HCT116 (cell line): ENCODE measurements at regions not wholly inside any gene's neighbourhood (a gene's known extent, or its start where the extent isn't known, plus 50 kb on each side); places are given as distances from the start of the nearest gene placed in this dataset.

Experiments
- ATAC-seq: fragments of 200-7000 bp; cut with Tn5 transposase; 2 replicates; pipeline ENCODE4 v1.9.1; 2020; ENCODE audit warnings: mild to moderate bottlenecking, moderate library complexity
- BruUV-seq: library from RNA; stranded (reverse); fragments of 400-500 nt; replicated peaks from 2 replicates; lab custom pipeline; 2021; lab: Mats Ljungman, UMichigan
- CTCF ChIA-PET: fragments of 300-600 bp; sonication (Branson Sonifier 250); formaldehyde crosslinking; loops from one replicate; lab custom pipeline; 2021; ENCODE audit warnings: antibody characterized with exemption; lab: Charles Lee
- POLR2A ChIA-PET: fragments of 300-600, 350-600 bp; sonication (Branson Sonifier 250); formaldehyde crosslinking; loops from one replicate; lab custom pipeline; 2021; ENCODE audit warnings: antibody characterized with exemption; lab: Charles Lee
- RAD21 ChIA-PET, 2 experiments: fragments of 300-600 bp; sonication (Branson Sonifier 250); formaldehyde crosslinking; loops; one replicate each; lab custom pipeline; 2023; ENCODE audit warnings: low total read pairs in 2 of 2; ENCODE audit not compliant: uncharacterized antibody in 2 of 2, unreplicated experiment in 2 of 2, low non-redundant PET in 1 of 2; lab: Charles Lee
- DNase-seq: peaks from one replicate; pipeline ENCODE4 v3.0.0-alpha.2; 2010; ENCODE audit warnings: low read depth, low spot score
- H2AFZ ChIP-seq: fragments of 200-600 bp; shearing (Covaris generic), sonication (generic); 2 replicates; pipeline ENCODE4 v1.6.1; 2017; ENCODE audit warnings: low read depth, mixed run types, mixed read lengths, antibody characterized with exemption, low read length; ENCODE audit not compliant: poor library complexity, severe bottlenecking
- H3K27ac ChIP-seq: 2 replicates; pipeline ENCODE4 v1.5.1; 2012; ENCODE audit warnings: low read depth, low read length
- H3K27me3 ChIP-seq: fragments of 200-600 bp; sonication (generic); 2 replicates; pipeline ENCODE4 v1.6.1; 2016; ENCODE audit warnings: mixed run types, low read length, mixed read lengths; ENCODE audit not compliant: insufficient read depth
- H3K36me3 ChIP-seq, 2 experiments: fragments of 200-500 bp in 1 of 2; fragments of 200-600 bp in 1 of 2; sonication (Bioruptor generic) in 1 of 2; sonication (generic) in 1 of 2; 2 replicates each; pipeline versions ENCODE4 v1.5.1 to v1.6.1; 2014 to 2016; ENCODE audit warnings: low read length in 2 of 2, inconsistent platforms in 1 of 2, mixed read lengths in 1 of 2, mixed run types in 1 of 2; ENCODE audit not compliant: insufficient read depth in 2 of 2, control insufficient read depth in 1 of 2
- H3K4me1 ChIP-seq, 2 experiments: fragments of 200-600 bp in 1 of 2; sonication (generic) in 1 of 2; 2 replicates each; pipeline versions ENCODE4 v1.5.1 to v1.6.1; 2012 to 2017; ENCODE audit warnings: low read length in 2 of 2, inconsistent platforms in 1 of 2, mild to moderate bottlenecking in 1 of 2, mixed read lengths in 1 of 2, mixed run types in 1 of 2, moderate library complexity in 1 of 2; ENCODE audit not compliant: insufficient read depth in 2 of 2, control insufficient read depth in 1 of 2
- H3K4me2 ChIP-seq: fragments of 200-600 bp; sonication (generic); 2 replicates; pipeline ENCODE4 v1.6.1; 2017; ENCODE audit warnings: mixed run types, low read length, mixed read lengths
- H3K4me3 ChIP-seq, 2 experiments: fragments of 200-600 bp in 1 of 2; sonication (generic) in 1 of 2; replicated peaks in 1 of 2; 2 replicates each; pipeline ENCODE4 v1.5.1; 2011 to 2016; ENCODE audit warnings: low read length in 2 of 2, control low read depth in 1 of 2, low read depth in 1 of 2, mild to moderate bottlenecking in 1 of 2, mixed read lengths in 1 of 2, mixed run types in 1 of 2
- H3K79me2 ChIP-seq: fragments of 200-600 bp; sonication (generic); 2 replicates; pipeline ENCODE4 v1.6.1; 2017; ENCODE audit warnings: mild to moderate bottlenecking, mixed run types, low read length, moderate library complexity, mixed read lengths; ENCODE audit not compliant: insufficient read depth
- H3K9ac ChIP-seq: fragments of 200-600 bp; sonication (generic); 2 replicates; pipeline ENCODE4 v1.6.1; 2016; ENCODE audit warnings: low read length, mixed read lengths
- H3K9me2 ChIP-seq: fragments of 200-600 bp; sonication (generic), shearing (Covaris generic); 2 replicates; pipeline ENCODE4 v1.6.1; 2017; ENCODE audit warnings: mixed run types, mild to moderate bottlenecking, moderate library complexity; ENCODE audit not compliant: insufficient read depth
- H3K9me3 ChIP-seq, 2 experiments: fragments of 200-500 bp in 1 of 2; fragments of 200-600 bp in 1 of 2; sonication (Bioruptor generic) in 1 of 2; sonication (generic) in 1 of 2; 2 replicates each; pipeline ENCODE4 v1.6.1; 2014 to 2017; ENCODE audit warnings: low read length in 2 of 2, mixed read lengths in 2 of 2, inconsistent platforms in 1 of 2, low read depth in 1 of 2, mild to moderate bottlenecking in 1 of 2, mixed run types in 1 of 2, moderate library complexity in 1 of 2; ENCODE audit not compliant: control insufficient read depth in 1 of 2, insufficient read depth in 1 of 2
- H4K20me1 ChIP-seq: fragments of 200-600 bp; sonication (generic), shearing (Covaris generic); 2 replicates; pipeline ENCODE4 v1.6.1; 2017; ENCODE audit warnings: mixed run types, mild to moderate bottlenecking, moderate library complexity; ENCODE audit not compliant: insufficient read depth
- CBX3 ChIP-seq: IDR thresholded peaks from 2 replicates; pipeline ENCODE4 v1.6.1; 2012; ENCODE audit warnings: low read depth
- CEBPB ChIP-seq: IDR thresholded peaks from 2 replicates; pipeline ENCODE4 v1.6.1; 2012; ENCODE audit warnings: low read depth
- EGR1 ChIP-seq: IDR thresholded peaks from 2 replicates; pipeline ENCODE4 v1.6.1; 2012; ENCODE audit warnings: low read depth
- EZH2 ChIP-seq: fragments of 200-600 bp; sonication (generic); IDR thresholded peaks from 2 replicates; pipeline ENCODE4 v1.6.1; 2017; ENCODE audit warnings: antibody characterized with exemption, mixed run types
- EZH2phosphoT487 ChIP-seq: fragments of 200-600 bp; IDR thresholded peaks from 2 replicates; pipeline ENCODE4 v1.6.1; 2018; ENCODE audit warnings: antibody characterized with exemption, borderline replicate concordance
- FOSL1 ChIP-seq: IDR thresholded peaks from 2 replicates; pipeline ENCODE4 v1.6.1; 2012; ENCODE audit warnings: low read depth
- JUND ChIP-seq: IDR thresholded peaks from 2 replicates; pipeline ENCODE4 v1.6.1; 2012
- POLR2AphosphoS5 ChIP-seq: IDR thresholded peaks from 2 replicates; pipeline ENCODE4 v1.6.1; 2011; ENCODE audit warnings: mild to moderate bottlenecking, low read depth, low read length, moderate library complexity
- RAD21 ChIP-seq: IDR thresholded peaks from 2 replicates; pipeline ENCODE4 v1.6.1; 2012; ENCODE audit warnings: low read depth, mild to moderate bottlenecking
- SIN3A ChIP-seq: IDR thresholded peaks from 2 replicates; pipeline ENCODE4 v1.6.1; 2012; ENCODE audit warnings: low read depth
- SRF ChIP-seq: IDR thresholded peaks from 2 replicates; pipeline ENCODE4 v1.6.1; 2012; ENCODE audit warnings: low read depth
- TCF7L2 ChIP-seq: IDR thresholded peaks from 2 replicates; pipeline ENCODE4 v1.7.0; 2011; ENCODE audit warnings: borderline replicate concordance, inconsistent platforms; ENCODE audit not compliant: insufficient read depth, insufficient read length; ENCODE audit errors: extremely low read depth
- YY1 ChIP-seq: IDR thresholded peaks from 2 replicates; pipeline ENCODE4 v1.6.1; 2011; ENCODE audit warnings: low read length, low read depth, moderate library complexity, mild to moderate bottlenecking; ENCODE audit not compliant: insufficient replicate concordance; ENCODE audit errors: extremely low read depth
- ZFX ChIP-seq: fragments of 450-650 bp; IDR thresholded peaks from 2 replicates; pipeline ENCODE4 v1.6.1; 2017
- ZNF274 ChIP-seq: fragments of 200-500 bp; sonication (Bioruptor generic); IDR thresholded peaks from 2 replicates; pipeline ENCODE4 v1.6.1; 2014; ENCODE audit warnings: mild to moderate bottlenecking, low read depth, low read length, inconsistent platforms
- intact Hi-C: fragments of 100-400 bp; cut with micrococcal nuclease; formaldehyde crosslinking; loops from 2 replicates; pipeline ENCODE4 v1.10.0; 2022
- TF ChIP-seq, protein P1 (sequence below): IDR thresholded peaks from 2 replicates; pipeline ENCODE4 v1.6.1; 2011; ENCODE audit warnings: mild to moderate bottlenecking, low read length, moderate library complexity; ENCODE audit not compliant: insufficient replicate concordance; ENCODE audit errors: extremely low read depth
- TF ChIP-seq, protein P2 (sequence below): IDR thresholded peaks from 2 replicates; pipeline ENCODE4 v1.6.1; 2012
- TF ChIP-seq, protein P3 (sequence below): IDR thresholded peaks from 2 replicates; pipeline ENCODE4 v1.6.1; 2012; ENCODE audit warnings: low read depth
- TF ChIP-seq, protein P4 (sequence below): IDR thresholded peaks from 2 replicates; pipeline ENCODE4 v1.6.1; 2012

DNA sequence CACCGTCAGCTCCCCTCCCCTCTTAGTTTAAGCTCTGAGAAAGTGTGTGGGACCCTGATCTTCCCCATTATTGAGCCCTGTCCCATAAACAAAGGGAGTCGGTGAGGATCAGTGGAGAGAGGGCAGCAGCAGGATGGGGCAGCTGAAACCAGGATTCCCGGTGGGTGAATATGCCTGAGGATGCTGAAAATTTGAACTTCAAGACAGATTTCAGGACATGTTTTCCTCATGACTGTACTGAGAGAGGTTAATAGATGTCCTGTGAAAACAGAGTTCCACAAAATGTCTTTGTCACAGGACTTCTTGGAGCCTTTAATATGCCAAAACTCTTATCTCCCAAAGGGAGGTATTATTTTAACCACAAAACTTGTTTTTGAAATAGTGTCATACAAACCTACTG is 53.5 kb upstream of the SLC22A16 start:
- BruUV-seq: no TSS peak
- no peaks in the 10 kb centered on the region for H3K36me3 ChIP-seq
- ATAC-seq (no peak), DNase-seq (no peak)
- peaks cover 0 to 29% of the 10 kb centered on the region in 2 experiments; a peak in 2 of 4 replicates for H3K4me1 ChIP-seq
- no peak overlapping the region for H3K4me3 ChIP-seq
- no peaks in the 10 kb centered on the region for H4K20me1 ChIP-seq
- intact Hi-C loops: loop anchor here (2.0 to 5.0 kb wide), 4 partner anchors 152 to 729 kb away; a partner anchor contains a TSS
- H2AFZ ChIP-seq: no peak overlapping the region
- RAD21 ChIA-PET: no interaction called here
- TF ChIP-seq EZH2phosphoT487: no peak
- TF ChIP-seq POLR2AphosphoS5: no peak
- TF ChIP-seq, protein P1, sequence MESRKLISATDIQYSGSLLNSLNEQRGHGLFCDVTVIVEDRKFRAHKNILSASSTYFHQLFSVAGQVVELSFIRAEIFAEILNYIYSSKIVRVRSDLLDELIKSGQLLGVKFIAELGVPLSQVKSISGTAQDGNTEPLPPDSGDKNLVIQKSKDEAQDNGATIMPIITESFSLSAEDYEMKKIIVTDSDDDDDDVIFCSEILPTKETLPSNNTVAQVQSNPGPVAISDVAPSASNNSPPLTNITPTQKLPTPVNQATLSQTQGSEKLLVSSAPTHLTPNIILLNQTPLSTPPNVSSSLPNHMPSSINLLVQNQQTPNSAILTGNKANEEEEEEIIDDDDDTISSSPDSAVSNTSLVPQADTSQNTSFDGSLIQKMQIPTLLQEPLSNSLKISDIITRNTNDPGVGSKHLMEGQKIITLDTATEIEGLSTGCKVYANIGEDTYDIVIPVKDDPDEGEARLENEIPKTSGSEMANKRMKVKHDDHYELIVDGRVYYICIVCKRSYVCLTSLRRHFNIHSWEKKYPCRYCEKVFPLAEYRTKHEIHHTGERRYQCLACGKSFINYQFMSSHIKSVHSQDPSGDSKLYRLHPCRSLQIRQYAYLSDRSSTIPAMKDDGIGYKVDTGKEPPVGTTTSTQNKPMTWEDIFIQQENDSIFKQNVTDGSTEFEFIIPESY: no peak
- TF ChIP-seq EZH2: no peak
- TF ChIP-seq CBX3: no peak
- TF ChIP-seq FOSL1: no peak
- no peak for TF ChIP-seq CEBPB
- no peak for TF ChIP-seq SIN3A
- TF ChIP-seq EGR1: no peak
- TF ChIP-seq, protein P2, sequence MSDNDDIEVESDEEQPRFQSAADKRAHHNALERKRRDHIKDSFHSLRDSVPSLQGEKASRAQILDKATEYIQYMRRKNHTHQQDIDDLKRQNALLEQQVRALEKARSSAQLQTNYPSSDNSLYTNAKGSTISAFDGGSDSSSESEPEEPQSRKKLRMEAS: no peak
- TF ChIP-seq, protein P3, sequence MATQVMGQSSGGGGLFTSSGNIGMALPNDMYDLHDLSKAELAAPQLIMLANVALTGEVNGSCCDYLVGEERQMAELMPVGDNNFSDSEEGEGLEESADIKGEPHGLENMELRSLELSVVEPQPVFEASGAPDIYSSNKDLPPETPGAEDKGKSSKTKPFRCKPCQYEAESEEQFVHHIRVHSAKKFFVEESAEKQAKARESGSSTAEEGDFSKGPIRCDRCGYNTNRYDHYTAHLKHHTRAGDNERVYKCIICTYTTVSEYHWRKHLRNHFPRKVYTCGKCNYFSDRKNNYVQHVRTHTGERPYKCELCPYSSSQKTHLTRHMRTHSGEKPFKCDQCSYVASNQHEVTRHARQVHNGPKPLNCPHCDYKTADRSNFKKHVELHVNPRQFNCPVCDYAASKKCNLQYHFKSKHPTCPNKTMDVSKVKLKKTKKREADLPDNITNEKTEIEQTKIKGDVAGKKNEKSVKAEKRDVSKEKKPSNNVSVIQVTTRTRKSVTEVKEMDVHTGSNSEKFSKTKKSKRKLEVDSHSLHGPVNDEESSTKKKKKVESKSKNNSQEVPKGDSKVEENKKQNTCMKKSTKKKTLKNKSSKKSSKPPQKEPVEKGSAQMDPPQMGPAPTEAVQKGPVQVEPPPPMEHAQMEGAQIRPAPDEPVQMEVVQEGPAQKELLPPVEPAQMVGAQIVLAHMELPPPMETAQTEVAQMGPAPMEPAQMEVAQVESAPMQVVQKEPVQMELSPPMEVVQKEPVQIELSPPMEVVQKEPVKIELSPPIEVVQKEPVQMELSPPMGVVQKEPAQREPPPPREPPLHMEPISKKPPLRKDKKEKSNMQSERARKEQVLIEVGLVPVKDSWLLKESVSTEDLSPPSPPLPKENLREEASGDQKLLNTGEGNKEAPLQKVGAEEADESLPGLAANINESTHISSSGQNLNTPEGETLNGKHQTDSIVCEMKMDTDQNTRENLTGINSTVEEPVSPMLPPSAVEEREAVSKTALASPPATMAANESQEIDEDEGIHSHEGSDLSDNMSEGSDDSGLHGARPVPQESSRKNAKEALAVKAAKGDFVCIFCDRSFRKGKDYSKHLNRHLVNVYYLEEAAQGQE: no peak
- TF ChIP-seq, protein P4, sequence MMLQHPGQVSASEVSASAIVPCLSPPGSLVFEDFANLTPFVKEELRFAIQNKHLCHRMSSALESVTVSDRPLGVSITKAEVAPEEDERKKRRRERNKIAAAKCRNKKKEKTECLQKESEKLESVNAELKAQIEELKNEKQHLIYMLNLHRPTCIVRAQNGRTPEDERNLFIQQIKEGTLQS: no peak
- no peak for TF ChIP-seq ZFX
- TF ChIP-seq SRF: no peak
- no peak for TF ChIP-seq TCF7L2
- no peak for TF ChIP-seq ZNF274
- no peak for TF ChIP-seq JUND
- no peak for TF ChIP-seq YY1
- TF ChIP-seq RAD21: no peak
- peaks cover 0 to 2% of the 10 kb centered on the region in 2 experiments; a peak in 1 of 4 replicates for H3K9me3 ChIP-seq
- H3K9me2 ChIP-seq: no peaks in the 10 kb centered on the region
- CTCF ChIA-PET: no interaction called here
- H3K4me2 ChIP-seq: no peak overlapping the region
- POLR2A ChIA-PET: no interaction called here
- H3K27ac ChIP-seq: no peak overlapping the region
- no peak overlapping the region for H3K9ac ChIP-seq
- no peaks in the 10 kb centered on the region for H3K79me2 ChIP-seq
- no peaks in the 10 kb centered on the region for H3K27me3 ChIP-seq
